OCI-LY1 (cell line): ENCODE measurements at regions not wholly inside any gene's neighbourhood (a gene's known extent, or its start where the extent isn't known, plus 50 kb on each side); places are given as distances from the start of the nearest gene placed in this dataset.

ENCODE experiments used
- CTCF ChIP-seq: fragments of 200-600 bp; sonication (generic), shearing (Covaris generic); IDR thresholded peaks from 2 replicates; pipeline ENCODE4 v1.5.1; 2017; ENCODE audit warnings: mild to moderate bottlenecking, antibody characterized with exemption, low read length, moderate library complexity, mixed read lengths
- EZH2 ChIP-seq: fragments of 200-600 bp; sonication (generic), shearing (Covaris generic); IDR thresholded peaks from 2 replicates; pipeline ENCODE4 v1.8.0; 2017; ENCODE audit warnings: borderline replicate concordance, mixed run types, mild to moderate bottlenecking, antibody characterized with exemption, low read length, moderate library complexity, mixed read lengths

GRCh38 chr20:52704553-52704952 is 267.6 kb upstream of the TSHZ2 start:
- TF ChIP-seq CTCF (no peak), EZH2 (no peak)
